K562 (cell line): ENCODE measurements at regions not wholly inside any gene's neighbourhood (a gene's known extent, or its start where the extent isn't known, plus 50 kb on each side); places are given as distances from the start of the nearest gene placed in this dataset.
"Not testable (repeated sequence)": the region's sequence is repeated elsewhere in the genome, so short reads cannot be mapped to it uniquely, and the experiment has no call there.

Source experiments
- ATAC-seq: fragments of 200-7000 bp; cut with Tn5 transposase; 3 replicates; pipeline ENCODE4 v1.9.1; 2020; ENCODE audit warnings: moderate library complexity
- BruUV-seq: library from RNA; stranded (reverse); fragments of 400-500 nt; replicated peaks from 2 replicates; lab custom pipeline; 2021; lab: Mats Ljungman, UMichigan
- CTCF ChIA-PET: fragments of 300-600 bp; formaldehyde crosslinking; extraction: SDS; loops from one replicate; lab custom pipeline; 2021; ENCODE audit warnings: low intra/inter-chr PET ratio; lab: Yijun Ruan, JAX
- POLR2A ChIA-PET: fragments of 300-600, 350-650 bp; sonication (Branson Sonifier 250); formaldehyde crosslinking; extraction: SDS; loops from one replicate; lab custom pipeline; 2021; ENCODE audit warnings: antibody characterized with exemption, inconsistent platforms; lab: Yijun Ruan, JAX
- DNase-seq, 4 experiments: peaks; one replicate each; pipeline versions ENCODE4 v3.0.0 to v3.0.0-alpha.2; 2011 to 2018; ENCODE audit warnings: low spot score in 3 of 4, mixed read lengths in 3 of 4; ENCODE audit errors: extremely low read depth in 1 of 4
- FAIRE-seq: peaks from 2 replicates; lab custom pipeline; 2011; peaks lifted over from hg19 to GRCh38; lab: Jason Lieb, UNC
- H2AFZ ChIP-seq: 2 replicates; pipeline ENCODE4 v1.6.0; 2011; ENCODE audit warnings: low read depth, low read length, control low read depth, inconsistent platforms
- H3K27ac ChIP-seq: fragments of 200-600 bp; 3 replicates; pipeline ENCODE4 v1.8.0; 2011; ENCODE audit warnings: low read depth, mild to moderate bottlenecking, control low read depth, inconsistent platforms, low read length, moderate library complexity, mixed read lengths; ENCODE audit errors: extremely low read depth
- H3K27me3 ChIP-seq, 2 experiments: fragments of 300-600 bp in 1 of 2; 2 replicates in 1 of 2; 3 replicates in 1 of 2; pipeline versions ENCODE4 v1.6.0 to v1.8.0; 2011; ENCODE audit warnings: inconsistent platforms in 2 of 2, low read length in 2 of 2, mild to moderate bottlenecking in 1 of 2, mixed read lengths in 1 of 2, moderate library complexity in 1 of 2; ENCODE audit not compliant: control insufficient read depth in 2 of 2, insufficient read depth in 2 of 2
- H3K36me3 ChIP-seq: fragments of 300-600 bp; 3 replicates; pipeline ENCODE4 v1.8.0; 2011; ENCODE audit warnings: mild to moderate bottlenecking, low read length, inconsistent platforms; ENCODE audit not compliant: control insufficient read depth, insufficient read depth
- H3K4me1 ChIP-seq, 2 experiments: fragments of 200-600 bp in 1 of 2; replicated peaks in 1 of 2; 2 replicates in 1 of 2; 3 replicates in 1 of 2; pipeline versions ENCODE4 v1.5.1 to v1.8.0; 2011; ENCODE audit warnings: inconsistent platforms in 2 of 2, low read length in 2 of 2, mild to moderate bottlenecking in 1 of 2, mixed read lengths in 1 of 2, moderate library complexity in 1 of 2; ENCODE audit not compliant: control insufficient read depth in 2 of 2, insufficient read depth in 2 of 2
- H3K4me2 ChIP-seq: 2 replicates; pipeline ENCODE4 v1.6.1; 2011; ENCODE audit warnings: low read length, control low read depth, inconsistent platforms, mixed read lengths; ENCODE audit not compliant: insufficient read depth
- H3K4me3 ChIP-seq: fragments of 200-600 bp; sonication (generic), shearing (Covaris generic); 2 replicates; pipeline ENCODE4 v1.5.1; 2016; ENCODE audit warnings: control low read depth, inconsistent platforms
- H3K79me2 ChIP-seq: fragments of 200-600 bp; 3 replicates; pipeline ENCODE4 v1.8.0; 2011; ENCODE audit warnings: low read length, inconsistent platforms; ENCODE audit not compliant: control insufficient read depth, insufficient read depth
- H3K9ac ChIP-seq, 2 experiments: 2 replicates each; pipeline versions ENCODE4 v1.6.0 to v1.6.1; 2011; ENCODE audit warnings: low read depth in 2 of 2, low read length in 2 of 2, control low read depth in 1 of 2, inconsistent platforms in 1 of 2, mild to moderate bottlenecking in 1 of 2, mixed read lengths in 1 of 2; ENCODE audit not compliant: insufficient read depth in 1 of 2
- H3K9me1 ChIP-seq: one replicate; pipeline ENCODE4 v1.6.0; 2011; ENCODE audit warnings: inconsistent platforms, mild to moderate bottlenecking, low read length, moderate library complexity; ENCODE audit not compliant: control insufficient read depth, insufficient read depth
- H3K9me3 ChIP-seq: replicated peaks from 2 replicates; pipeline ENCODE4 v1.5.1; 2011; ENCODE audit warnings: low read depth, low read length, inconsistent platforms; ENCODE audit not compliant: control insufficient read depth, insufficient read depth
- H4K20me1 ChIP-seq: replicated peaks from 2 replicates; pipeline ENCODE4 v1.6.1; 2011; ENCODE audit warnings: low read length, inconsistent platforms, mixed read lengths; ENCODE audit not compliant: control insufficient read depth, insufficient read depth
- ILK ChIP-seq: fragments of 450-650 bp; IDR thresholded peaks from 2 replicates; pipeline ENCODE4 v1.6.1; 2016; ENCODE audit warnings: missing genetic modification characterization, low read depth, mild to moderate bottlenecking, missing compliant biosample characterization, moderate library complexity, borderline replicate concordance
- ZNF512 ChIP-seq: IDR thresholded peaks from 2 replicates; pipeline ENCODE4 v1.6.1; 2016; ENCODE audit warnings: missing genetic modification characterization, missing compliant biosample characterization
- WGBS: fragments of 100-300 bp; shearing (Covaris generic); methylation state at CpG from one replicate; pipeline ENCODE4 v1.1.6; 2016; ENCODE audit warnings: low coverage, mixed read lengths; ENCODE audit not compliant: insufficient coverage; ENCODE audit errors: missing lambda C conversion rate; 5-methylcytosine and 5-hydroxymethylcytosine counted together
- in situ Hi-C: fragments of 300-500 bp; cut with MboI; formaldehyde crosslinking; loops from 4 replicates; pipeline ENCODE4 v1.15.0; 2018; ENCODE audit warnings: inconsistent platforms, mixed read lengths
- intact Hi-C: fragments of 100-400 bp; cut with micrococcal nuclease; formaldehyde crosslinking; loops from 2 replicates; pipeline ENCODE4 v1.14.2; 2022

DNA sequence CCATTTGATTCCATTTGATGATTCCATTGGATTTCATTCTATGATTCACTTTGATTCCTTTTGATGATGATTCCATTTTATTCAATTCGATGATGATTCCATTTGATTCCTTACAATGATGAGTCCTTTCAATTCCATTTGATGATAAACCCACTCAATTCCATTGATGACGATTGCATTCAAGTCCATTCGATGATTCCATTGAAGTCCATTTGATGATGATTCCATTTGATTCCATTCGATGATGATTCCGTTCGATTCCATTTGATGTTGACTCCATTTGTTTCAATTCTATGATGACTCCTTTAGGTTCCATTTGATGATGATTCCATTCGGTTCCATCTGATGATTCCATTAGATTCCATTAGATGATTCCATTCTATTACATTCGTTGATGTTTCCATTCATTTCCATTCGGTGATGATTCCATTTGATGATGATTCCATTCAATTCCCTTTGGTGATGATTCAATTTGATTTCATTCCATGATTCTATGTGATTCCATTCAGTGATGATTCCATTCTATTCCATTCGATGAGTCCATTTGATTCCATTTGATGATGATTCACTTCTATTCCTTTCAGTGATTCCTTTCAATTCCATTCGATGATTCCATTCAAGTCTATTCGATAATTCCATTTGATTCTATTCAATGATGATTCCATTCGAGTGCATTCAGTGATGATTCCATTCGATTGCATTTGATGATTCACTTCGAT, 1106.0 kb downstream of the RPIA start:
- FAIRE-seq (no peak), ATAC-seq (no peak), DNase-seq (no peak)
- Histone ChIP-seq H3K27me3 (no peaks in the 10 kb centered on the region), H3K9ac (no peak overlapping the region), H3K4me3 (no peak overlapping the region), H3K4me1 (no peaks in the 10 kb centered on the region), H3K9me1 (no peaks in the 10 kb centered on the region), H4K20me1 (no peaks in the 10 kb centered on the region), H3K36me3 (no peaks in the 10 kb centered on the region), H3K4me2 (no peak overlapping the region), H3K79me2 (no peaks in the 10 kb centered on the region), H3K9me3 (no peaks in the 10 kb centered on the region; the same call in 1 of the 2 replicates), H3K27ac (no peak overlapping the region), H2AFZ (no peak overlapping the region)
- in situ Hi-C loops (loop anchor here (25.0 kb wide), 1 partner anchor 1615 kb away; no protein-coding TSS in a partner anchor), intact Hi-C loops (no loop called here)
- under 1% methylated on average over 15 of the region's 15 CpGs for WGBS
- TF ChIP-seq ILK (tag) (no peak), ZNF512 (tag) (no peak)
- ChIA-PET CTCF (no interaction called here), POLR2A (no interaction called here)
- no TSS peak for BruUV-seq

GRCh38 chr2:89801207-89801606, 1109.7 kb downstream of the RPIA start:
- ATAC-seq, H3K9me1 ChIP-seq, DNase-seq, BruUV-seq, H4K20me1 ChIP-seq, FAIRE-seq, intact Hi-C loops, CTCF ChIA-PET, H3K27me3 ChIP-seq, H3K9me3 ChIP-seq, H3K4me3 ChIP-seq, H3K36me3 ChIP-seq, H3K9ac ChIP-seq, H3K4me2 ChIP-seq, H2AFZ ChIP-seq, H3K4me1 ChIP-seq, H3K27ac ChIP-seq, in situ Hi-C loops, H3K79me2 ChIP-seq, POLR2A ChIA-PET: not testable (repeated sequence)
- WGBS: under 1% methylated on average over 18 of the region's 18 CpGs

DNA sequence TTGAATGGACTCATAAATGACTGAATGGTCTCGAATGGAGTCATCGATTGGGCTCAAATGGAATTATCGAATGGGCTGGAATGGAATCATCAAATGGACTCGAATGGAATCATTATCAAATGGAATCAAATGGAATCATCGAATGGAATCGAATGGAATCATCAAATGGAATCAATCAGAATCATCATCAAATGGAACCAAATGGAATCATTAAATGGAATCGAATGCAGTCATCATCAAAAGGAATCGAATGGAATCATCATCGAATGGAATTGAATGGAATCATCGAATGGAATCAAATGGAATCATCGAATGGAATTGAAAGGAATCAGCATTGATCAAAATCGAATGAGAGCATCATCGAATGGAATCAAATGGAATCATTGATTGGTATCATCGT, 1114.9 kb downstream of the RPIA start:
- BruUV-seq, H3K27me3 ChIP-seq, CTCF ChIA-PET, ATAC-seq, H2AFZ ChIP-seq, intact Hi-C loops, H3K4me1 ChIP-seq, POLR2A ChIA-PET, H4K20me1 ChIP-seq, H3K27ac ChIP-seq, DNase-seq, H3K9ac ChIP-seq, H3K9me3 ChIP-seq, H3K36me3 ChIP-seq, H3K9me1 ChIP-seq, H3K4me2 ChIP-seq, H3K79me2 ChIP-seq, in situ Hi-C loops, FAIRE-seq, H3K4me3 ChIP-seq: not testable (repeated sequence)
- under 1% methylated on average over 14 of the region's 14 CpGs for WGBS
